H9 (cell line): ENCODE measurements at regions not wholly inside any gene's neighbourhood (a gene's known extent, or its start where the extent isn't known, plus 50 kb on each side); places are given as distances from the start of the nearest gene placed in this dataset.
A peak's percentile ranks its signal among the peaks of the same experiment; 100 is the strongest.

Experiments used
- DNase-seq: peaks from one replicate; pipeline ENCODE4 v3.0.0-alpha.2; 2017
- H2AFZ ChIP-seq: one replicate; pipeline ENCODE4 v1.6.1; 2013; ENCODE audit warnings: mild to moderate bottlenecking, low read length, control low read depth, moderate library complexity
- H2AK5ac ChIP-seq: 2 replicates; pipeline ENCODE4 v1.6.1; 2013; ENCODE audit warnings: low read length, control low read depth, mixed read lengths; ENCODE audit not compliant: insufficient read length
- H2BK120ac ChIP-seq: one replicate; pipeline ENCODE4 v1.6.1; 2013; ENCODE audit warnings: low read depth, mild to moderate bottlenecking, low read length, control low read depth, inconsistent platforms; ENCODE audit not compliant: poor library complexity, severe bottlenecking
- H2BK12ac ChIP-seq: 2 replicates; pipeline ENCODE4 v1.6.1; 2013; ENCODE audit warnings: low read length, control low read depth, mixed read lengths, low read depth; ENCODE audit not compliant: insufficient read length
- H2BK15ac ChIP-seq: 2 replicates; pipeline ENCODE4 v1.6.1; 2013; ENCODE audit warnings: low read depth, low read length, control low read depth
- H2BK20ac ChIP-seq: one replicate; pipeline ENCODE4 v1.6.1; 2013; ENCODE audit warnings: low read depth, mild to moderate bottlenecking, low read length, control low read depth, inconsistent platforms; ENCODE audit not compliant: poor library complexity, severe bottlenecking
- H2BK5ac ChIP-seq: 2 replicates; pipeline ENCODE4 v1.6.1; 2013; ENCODE audit warnings: low read length, control low read depth, mixed read lengths; ENCODE audit not compliant: insufficient read length
- H3K14ac ChIP-seq: 2 replicates; pipeline ENCODE4 v1.6.1; 2013; ENCODE audit warnings: low read length, control low read depth; ENCODE audit not compliant: insufficient read depth
- H3K18ac ChIP-seq: 2 replicates; pipeline ENCODE4 v1.6.1; 2013; ENCODE audit warnings: low read depth, mild to moderate bottlenecking, mixed read lengths, low read length, control low read depth; ENCODE audit not compliant: insufficient read length
- H3K23ac ChIP-seq: 2 replicates; pipeline ENCODE4 v1.6.1; 2013; ENCODE audit warnings: low read length, control low read depth, mixed read lengths, low read depth; ENCODE audit not compliant: insufficient read length
- H3K23me2 ChIP-seq: 2 replicates; pipeline ENCODE4 v1.6.1; 2013; ENCODE audit warnings: low read depth, mild to moderate bottlenecking, mixed read lengths, low read length, control low read depth; ENCODE audit not compliant: insufficient read length, poor library complexity, severe bottlenecking
- H3K27ac ChIP-seq: 2 replicates; pipeline ENCODE4 v1.5.1; 2013; ENCODE audit warnings: low read length, control low read depth, mixed read lengths, low read depth; ENCODE audit not compliant: insufficient read length
- H3K27me3 ChIP-seq: 2 replicates; pipeline ENCODE4 v1.6.1; 2013; ENCODE audit warnings: low read length, control low read depth, inconsistent platforms; ENCODE audit not compliant: insufficient read depth
- H3K4ac ChIP-seq: 2 replicates; pipeline ENCODE4 v1.6.1; 2013; ENCODE audit warnings: low read depth, mild to moderate bottlenecking, control low read depth, inconsistent platforms, low read length, moderate library complexity
- H3K4me1 ChIP-seq: 2 replicates; pipeline ENCODE4 v1.6.1; 2013; ENCODE audit warnings: low read length, control low read depth, inconsistent platforms; ENCODE audit not compliant: insufficient read depth
- H3K4me2 ChIP-seq: 2 replicates; pipeline ENCODE4 v1.6.1; 2013; ENCODE audit warnings: low read length, control low read depth, mixed read lengths; ENCODE audit not compliant: insufficient read length, insufficient read depth
- H3K56ac ChIP-seq: 2 replicates; pipeline ENCODE4 v1.6.1; 2013; ENCODE audit warnings: low read depth, mild to moderate bottlenecking, mixed read lengths, low read length, control low read depth; ENCODE audit not compliant: insufficient read length
- H3K79me1 ChIP-seq: 2 replicates; pipeline ENCODE4 v1.6.1; 2013; ENCODE audit warnings: low read depth, mild to moderate bottlenecking, moderate library complexity, low read length, control low read depth, inconsistent platforms; ENCODE audit not compliant: insufficient read depth, poor library complexity, severe bottlenecking
- H3K79me2 ChIP-seq: 2 replicates; pipeline ENCODE4 v1.6.1; 2013; ENCODE audit warnings: low read length, control low read depth, inconsistent platforms; ENCODE audit not compliant: insufficient read depth
- H3K9ac ChIP-seq: 2 replicates; pipeline ENCODE4 v1.6.1; 2013; ENCODE audit warnings: low read length, control low read depth, mixed read lengths; ENCODE audit not compliant: insufficient read length; ENCODE audit errors: extremely low read depth
- H3K9me3 ChIP-seq: one replicate; pipeline ENCODE4 v1.6.1; 2013; ENCODE audit warnings: low read depth, low read length, inconsistent platforms; ENCODE audit not compliant: control insufficient read depth
- H3T11ph ChIP-seq: one replicate; pipeline ENCODE4 v1.6.1; 2013; ENCODE audit warnings: mild to moderate bottlenecking, low read length, control low read depth, inconsistent platforms
- H4K20me1 ChIP-seq: one replicate; pipeline ENCODE4 v1.6.1; 2013; ENCODE audit not compliant: control insufficient read depth, insufficient read length, insufficient read depth
- H4K5ac ChIP-seq: 2 replicates; pipeline ENCODE4 v1.6.1; 2013; ENCODE audit warnings: low read depth, mild to moderate bottlenecking, mixed read lengths, low read length, control low read depth; ENCODE audit not compliant: insufficient read length
- H4K8ac ChIP-seq: replicated peaks from 2 replicates; pipeline ENCODE4 v1.6.1; 2013; ENCODE audit warnings: low read length, control low read depth, mixed read lengths, low read depth; ENCODE audit not compliant: insufficient read length
- H4K91ac ChIP-seq: 2 replicates; pipeline ENCODE4 v1.6.1; 2013; ENCODE audit warnings: low read depth, mild to moderate bottlenecking, moderate library complexity, mixed read lengths, low read length, control low read depth; ENCODE audit not compliant: insufficient read length
- H3K27ac Mint-ChIP-seq, 3 experiments: 2 replicates in 2 of 3; 3 replicates in 1 of 3; pipeline ENCODE4 v1.8.0; 2020 to 2021; ENCODE audit warnings: mixed read lengths in 3 of 3, mild to moderate bottlenecking in 1 of 3, moderate library complexity in 1 of 3
- H3K27me3 Mint-ChIP-seq: 2 replicates; pipeline ENCODE4 v1.8.0; 2021; ENCODE audit warnings: low read depth, mild to moderate bottlenecking, moderate library complexity, mixed read lengths
- H3K36me3 Mint-ChIP-seq, 3 experiments: 2 replicates in 2 of 3; 3 replicates in 1 of 3; pipeline ENCODE4 v1.8.0; 2020 to 2021; ENCODE audit warnings: low read depth in 3 of 3, mixed read lengths in 3 of 3; ENCODE audit not compliant: insufficient read depth in 1 of 3
- H3K4me1 Mint-ChIP-seq, 2 experiments: 2 replicates each; pipeline ENCODE4 v1.8.0; 2020; ENCODE audit warnings: mixed read lengths in 2 of 2
- H3K4me3 Mint-ChIP-seq, 2 experiments: 2 replicates in 1 of 2; 3 replicates in 1 of 2; pipeline ENCODE4 v1.8.0; 2020 to 2021; ENCODE audit warnings: mild to moderate bottlenecking in 2 of 2, mixed read lengths in 2 of 2, moderate library complexity in 1 of 2
- H3K9me3 Mint-ChIP-seq, 2 experiments: 2 replicates in 1 of 2; 3 replicates in 1 of 2; pipeline ENCODE4 v1.8.0; 2020; ENCODE audit warnings: mild to moderate bottlenecking in 2 of 2, mixed read lengths in 2 of 2, moderate library complexity in 1 of 2
- CTCF ChIP-seq: fragments of 200-600 bp; sonication (generic); conservative IDR thresholded peaks from 3 replicates; pipeline ENCODE4 v1.8.0; 2021; ENCODE audit warnings: antibody characterized with exemption, mild to moderate bottlenecking
- WGBS: extraction: QIAGEN DNeasy Blood & Tissue Kit; methylation state at CpG from one replicate; pipeline ENCODE4 v1.1.7; 2013; ENCODE audit warnings: missing lambda C conversion rate, low lambda C conversion rate, mixed read lengths; ENCODE audit not compliant: insufficient read length; ENCODE audit errors: extremely low coverage; 5-methylcytosine and 5-hydroxymethylcytosine counted together

- no peaks in the 10 kb centered on the region for H3K23me2 ChIP-seq
- no peak overlapping the region for H2BK120ac ChIP-seq
- H2AFZ ChIP-seq: no peak overlapping the region
- no peak overlapping the region for H4K8ac ChIP-seq
- no peak overlapping the region for H2BK20ac ChIP-seq
- H3K4ac ChIP-seq: no peak overlapping the region
- H4K5ac ChIP-seq: no peak overlapping the region
- H3K9ac ChIP-seq: no peak overlapping the region
- H4K20me1 ChIP-seq: no peaks in the 10 kb centered on the region
- Mint-ChIP-seq H3K27ac (no peak overlapping the region; a peak in 1 of 7 replicates), H3K4me1 (peaks cover 35 to 41% of the 10 kb centered on the region in 2 experiments), H3K27me3 (peaks cover 51% of the 10 kb centered on the region), H3K9me3 (peaks cover 4% of the 10 kb centered on the region in 2 experiments; a peak in 4 of 5 replicates), H3K36me3 (peaks cover 0 to 6% (median 0%) of the 10 kb centered on the region in 3 experiments; a peak in 2 of 7 replicates), H3K4me3 (peak overlapping the region in 1 of 2 experiments; percentile 43; a peak in 1 of 5 replicates)
- no peak overlapping the region for H3K27ac ChIP-seq
- no peak overlapping the region for H3T11ph ChIP-seq
- DNase-seq: no peak
- H2AK5ac ChIP-seq: no peak overlapping the region
- no peak overlapping the region for H3K18ac ChIP-seq
- no peak overlapping the region for H2BK15ac ChIP-seq
- no peak for TF ChIP-seq CTCF
- no peak overlapping the region for H3K56ac ChIP-seq
- H3K79me2 ChIP-seq: no peaks in the 10 kb centered on the region
- H3K79me1 ChIP-seq: no peaks in the 10 kb centered on the region
- no peak overlapping the region for H3K14ac ChIP-seq
- no CpG with 5 or more reads among the region's 11 CpGs for WGBS
- H3K23ac ChIP-seq: no peak overlapping the region
- H3K4me2 ChIP-seq: no peak overlapping the region
- no peak overlapping the region for H2BK12ac ChIP-seq
- H3K4me1 ChIP-seq: peaks cover 2% of the 10 kb centered on the region
- no peaks in the 10 kb centered on the region; the same call in 1 of the 2 replicates for H3K27me3 ChIP-seq
- H4K91ac ChIP-seq: no peak overlapping the region
- no peak overlapping the region for H2BK5ac ChIP-seq
- no peaks in the 10 kb centered on the region for H3K9me3 ChIP-seq
Observed at GRCh38 chr17:77540531-77540930, 399.8 kb downstream of the SEC14L1 start.
